H9 (cell line): ENCODE measurements at regions not wholly inside any gene's neighbourhood (a gene's known extent, or its start where the extent isn't known, plus 50 kb on each side); places are given as distances from the start of the nearest gene placed in this dataset.
"Not testable (repeated sequence)": the region's sequence is repeated elsewhere in the genome, so short reads cannot be mapped to it uniquely, and the experiment has no call there.

Source experiments
- DNase-seq: peaks from one replicate; pipeline ENCODE4 v3.0.0-alpha.2; 2017
- H2AFZ ChIP-seq: one replicate; pipeline ENCODE4 v1.6.1; 2013; ENCODE audit warnings: mild to moderate bottlenecking, low read length, control low read depth, moderate library complexity
- H2AK5ac ChIP-seq: 2 replicates; pipeline ENCODE4 v1.6.1; 2013; ENCODE audit warnings: low read length, control low read depth, mixed read lengths; ENCODE audit not compliant: insufficient read length
- H2BK120ac ChIP-seq: one replicate; pipeline ENCODE4 v1.6.1; 2013; ENCODE audit warnings: low read depth, mild to moderate bottlenecking, low read length, control low read depth, inconsistent platforms; ENCODE audit not compliant: poor library complexity, severe bottlenecking
- H2BK12ac ChIP-seq: 2 replicates; pipeline ENCODE4 v1.6.1; 2013; ENCODE audit warnings: low read length, control low read depth, mixed read lengths, low read depth; ENCODE audit not compliant: insufficient read length
- H2BK15ac ChIP-seq: 2 replicates; pipeline ENCODE4 v1.6.1; 2013; ENCODE audit warnings: low read depth, low read length, control low read depth
- H2BK20ac ChIP-seq: one replicate; pipeline ENCODE4 v1.6.1; 2013; ENCODE audit warnings: low read depth, mild to moderate bottlenecking, low read length, control low read depth, inconsistent platforms; ENCODE audit not compliant: poor library complexity, severe bottlenecking
- H2BK5ac ChIP-seq: 2 replicates; pipeline ENCODE4 v1.6.1; 2013; ENCODE audit warnings: low read length, control low read depth, mixed read lengths; ENCODE audit not compliant: insufficient read length
- H3K14ac ChIP-seq: 2 replicates; pipeline ENCODE4 v1.6.1; 2013; ENCODE audit warnings: low read length, control low read depth; ENCODE audit not compliant: insufficient read depth
- H3K18ac ChIP-seq: 2 replicates; pipeline ENCODE4 v1.6.1; 2013; ENCODE audit warnings: low read depth, mild to moderate bottlenecking, mixed read lengths, low read length, control low read depth; ENCODE audit not compliant: insufficient read length
- H3K23ac ChIP-seq: 2 replicates; pipeline ENCODE4 v1.6.1; 2013; ENCODE audit warnings: low read length, control low read depth, mixed read lengths, low read depth; ENCODE audit not compliant: insufficient read length
- H3K23me2 ChIP-seq: 2 replicates; pipeline ENCODE4 v1.6.1; 2013; ENCODE audit warnings: low read depth, mild to moderate bottlenecking, mixed read lengths, low read length, control low read depth; ENCODE audit not compliant: insufficient read length, poor library complexity, severe bottlenecking
- H3K27ac ChIP-seq: 2 replicates; pipeline ENCODE4 v1.5.1; 2013; ENCODE audit warnings: low read length, control low read depth, mixed read lengths, low read depth; ENCODE audit not compliant: insufficient read length
- H3K27me3 ChIP-seq: 2 replicates; pipeline ENCODE4 v1.6.1; 2013; ENCODE audit warnings: low read length, control low read depth, inconsistent platforms; ENCODE audit not compliant: insufficient read depth
- H3K4ac ChIP-seq: 2 replicates; pipeline ENCODE4 v1.6.1; 2013; ENCODE audit warnings: low read depth, mild to moderate bottlenecking, control low read depth, inconsistent platforms, low read length, moderate library complexity
- H3K4me1 ChIP-seq: 2 replicates; pipeline ENCODE4 v1.6.1; 2013; ENCODE audit warnings: low read length, control low read depth, inconsistent platforms; ENCODE audit not compliant: insufficient read depth
- H3K4me2 ChIP-seq: 2 replicates; pipeline ENCODE4 v1.6.1; 2013; ENCODE audit warnings: low read length, control low read depth, mixed read lengths; ENCODE audit not compliant: insufficient read length, insufficient read depth
- H3K56ac ChIP-seq: 2 replicates; pipeline ENCODE4 v1.6.1; 2013; ENCODE audit warnings: low read depth, mild to moderate bottlenecking, mixed read lengths, low read length, control low read depth; ENCODE audit not compliant: insufficient read length
- H3K79me1 ChIP-seq: 2 replicates; pipeline ENCODE4 v1.6.1; 2013; ENCODE audit warnings: low read depth, mild to moderate bottlenecking, moderate library complexity, low read length, control low read depth, inconsistent platforms; ENCODE audit not compliant: insufficient read depth, poor library complexity, severe bottlenecking
- H3K79me2 ChIP-seq: 2 replicates; pipeline ENCODE4 v1.6.1; 2013; ENCODE audit warnings: low read length, control low read depth, inconsistent platforms; ENCODE audit not compliant: insufficient read depth
- H3K9ac ChIP-seq: 2 replicates; pipeline ENCODE4 v1.6.1; 2013; ENCODE audit warnings: low read length, control low read depth, mixed read lengths; ENCODE audit not compliant: insufficient read length; ENCODE audit errors: extremely low read depth
- H3K9me3 ChIP-seq: one replicate; pipeline ENCODE4 v1.6.1; 2013; ENCODE audit warnings: low read depth, low read length, inconsistent platforms; ENCODE audit not compliant: control insufficient read depth
- H3T11ph ChIP-seq: one replicate; pipeline ENCODE4 v1.6.1; 2013; ENCODE audit warnings: mild to moderate bottlenecking, low read length, control low read depth, inconsistent platforms
- H4K20me1 ChIP-seq: one replicate; pipeline ENCODE4 v1.6.1; 2013; ENCODE audit not compliant: control insufficient read depth, insufficient read length, insufficient read depth
- H4K5ac ChIP-seq: 2 replicates; pipeline ENCODE4 v1.6.1; 2013; ENCODE audit warnings: low read depth, mild to moderate bottlenecking, mixed read lengths, low read length, control low read depth; ENCODE audit not compliant: insufficient read length
- H4K8ac ChIP-seq: replicated peaks from 2 replicates; pipeline ENCODE4 v1.6.1; 2013; ENCODE audit warnings: low read length, control low read depth, mixed read lengths, low read depth; ENCODE audit not compliant: insufficient read length
- H4K91ac ChIP-seq: 2 replicates; pipeline ENCODE4 v1.6.1; 2013; ENCODE audit warnings: low read depth, mild to moderate bottlenecking, moderate library complexity, mixed read lengths, low read length, control low read depth; ENCODE audit not compliant: insufficient read length
- H3K27ac Mint-ChIP-seq, 3 experiments: 2 replicates in 2 of 3; 3 replicates in 1 of 3; pipeline ENCODE4 v1.8.0; 2020 to 2021; ENCODE audit warnings: mixed read lengths in 3 of 3, mild to moderate bottlenecking in 1 of 3, moderate library complexity in 1 of 3
- H3K27me3 Mint-ChIP-seq: 2 replicates; pipeline ENCODE4 v1.8.0; 2021; ENCODE audit warnings: low read depth, mild to moderate bottlenecking, moderate library complexity, mixed read lengths
- H3K36me3 Mint-ChIP-seq, 3 experiments: 2 replicates in 2 of 3; 3 replicates in 1 of 3; pipeline ENCODE4 v1.8.0; 2020 to 2021; ENCODE audit warnings: low read depth in 3 of 3, mixed read lengths in 3 of 3; ENCODE audit not compliant: insufficient read depth in 1 of 3
- H3K4me1 Mint-ChIP-seq, 2 experiments: 2 replicates each; pipeline ENCODE4 v1.8.0; 2020; ENCODE audit warnings: mixed read lengths in 2 of 2
- H3K4me3 Mint-ChIP-seq, 2 experiments: 2 replicates in 1 of 2; 3 replicates in 1 of 2; pipeline ENCODE4 v1.8.0; 2020 to 2021; ENCODE audit warnings: mild to moderate bottlenecking in 2 of 2, mixed read lengths in 2 of 2, moderate library complexity in 1 of 2
- H3K9me3 Mint-ChIP-seq, 2 experiments: 2 replicates in 1 of 2; 3 replicates in 1 of 2; pipeline ENCODE4 v1.8.0; 2020; ENCODE audit warnings: mild to moderate bottlenecking in 2 of 2, mixed read lengths in 2 of 2, moderate library complexity in 1 of 2
- WGBS: extraction: QIAGEN DNeasy Blood & Tissue Kit; methylation state at CpG from one replicate; pipeline ENCODE4 v1.1.7; 2013; ENCODE audit warnings: missing lambda C conversion rate, low lambda C conversion rate, mixed read lengths; ENCODE audit not compliant: insufficient read length; ENCODE audit errors: extremely low coverage; 5-methylcytosine and 5-hydroxymethylcytosine counted together

GRCh38 chr2:85969367-85969766 is 80.6 kb upstream of the ST3GAL5 start:
- not testable (repeated sequence) for H3K36me3 Mint-ChIP-seq, H2AFZ ChIP-seq, H3K56ac ChIP-seq, H3K18ac ChIP-seq, H3T11ph ChIP-seq, H3K4me2 ChIP-seq, H3K4ac ChIP-seq, H2BK15ac ChIP-seq, H3K79me1 ChIP-seq, H2AK5ac ChIP-seq, H4K8ac ChIP-seq, H3K79me2 ChIP-seq, H3K23me2 ChIP-seq, H2BK5ac ChIP-seq, H2BK20ac ChIP-seq, H2BK12ac ChIP-seq, H3K9me3 ChIP-seq, H3K4me1 Mint-ChIP-seq, H2BK120ac ChIP-seq, H3K27ac Mint-ChIP-seq, H3K27me3 ChIP-seq, H3K14ac ChIP-seq, DNase-seq, H3K23ac ChIP-seq, H4K5ac ChIP-seq, H3K27ac ChIP-seq, H3K4me3 Mint-ChIP-seq, H4K20me1 ChIP-seq, H3K9ac ChIP-seq, H4K91ac ChIP-seq, H3K4me1 ChIP-seq
- peaks cover 31 to 34% of the 10 kb centered on the region in 2 experiments for H3K9me3 Mint-ChIP-seq
- H3K27me3 Mint-ChIP-seq = peaks cover 12% of the 10 kb centered on the region
- no CpG with 5 or more reads among the region's 6 CpGs for WGBS

- H3K4me1 Mint-ChIP-seq, H2BK12ac ChIP-seq, H3K27me3 ChIP-seq, H3K14ac ChIP-seq, DNase-seq, H3K27ac Mint-ChIP-seq, H3K4ac ChIP-seq, H3K9ac ChIP-seq, H4K8ac ChIP-seq, H3K79me1 ChIP-seq, H4K91ac ChIP-seq, H2AFZ ChIP-seq, H2BK20ac ChIP-seq, H3K23me2 ChIP-seq, H3K18ac ChIP-seq, H2BK120ac ChIP-seq, H3K4me1 ChIP-seq, H3K23ac ChIP-seq, H3K4me2 ChIP-seq, H3T11ph ChIP-seq, H3K4me3 Mint-ChIP-seq, H2BK5ac ChIP-seq, H2BK15ac ChIP-seq, H4K5ac ChIP-seq, H4K20me1 ChIP-seq, H3K56ac ChIP-seq, H2AK5ac ChIP-seq, H3K79me2 ChIP-seq, H3K27ac ChIP-seq: not testable (repeated sequence)
- Mint-ChIP-seq H3K36me3 (peaks cover 2 to 11% (median 5%) of the 10 kb centered on the region in 3 experiments; a peak in 6 of 7 replicates), H3K9me3 (peaks cover 39 to 47% of the 10 kb centered on the region in 2 experiments), H3K27me3 (peaks cover 12% of the 10 kb centered on the region)
- H3K9me3 ChIP-seq = peaks cover 17% of the 10 kb centered on the region
- WGBS = no CpG with 5 or more reads among the region's 2 CpGs
Measured at GRCh38 chr2:85965770-85966169, 77.0 kb upstream of the ST3GAL5 start.
